ENCODE measurements at regions not wholly inside any gene's neighbourhood (a gene's known extent, or its start where the extent isn't known, plus 50 kb on each side); places are given as distances from the start of the nearest gene placed in this dataset.

DNA sequence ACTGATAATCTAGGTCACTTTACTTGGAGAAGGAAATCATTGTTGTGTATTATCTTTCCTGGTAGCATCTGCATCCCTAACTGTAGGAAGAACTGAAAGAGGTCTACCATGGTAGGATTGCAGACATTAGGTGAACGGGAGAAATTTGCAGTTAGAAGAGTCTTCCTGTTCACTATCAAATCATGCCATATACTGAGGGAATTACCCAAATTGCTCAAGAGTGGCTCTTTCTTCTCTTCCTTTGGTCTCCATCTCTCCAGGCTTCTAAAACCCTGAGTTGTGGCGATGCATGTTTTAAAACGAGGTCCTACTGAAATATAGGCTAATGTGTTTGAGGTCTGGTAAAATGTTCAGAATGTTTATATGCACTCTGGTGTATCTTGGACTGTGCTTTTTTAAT lies 85.3 kb upstream of the HK2 start:
- no peak overlapping the region for H3K4me2 ChIP-seq (ENCODE audit: insufficient read depth in 1 of 2, low read depth in 2 of 2, low read length in 2 of 2)
- no peak overlapping the region for H4K91ac ChIP-seq (replicated peaks; ENCODE audit: insufficient read length, low read length)
- no peak overlapping the region for H4K5ac ChIP-seq (ENCODE audit: insufficient read length, low read depth, low read length)
- H4K8ac ChIP-seq (ENCODE audit: extremely low read depth, insufficient read depth, low read length) = no peak overlapping the region
- no peak overlapping the region for H3K4me3 ChIP-seq (ENCODE audit: extremely low read depth in 1 of 4, insufficient read depth in 2 of 4, low read depth in 3 of 4, low read length in 4 of 4)
- no peak overlapping the region for H3K9ac ChIP-seq (replicated peaks in 1 of 4; ENCODE audit: extremely low read depth in 1 of 4, low read depth in 3 of 4, low read length in 3 of 4)
- H3K4me1 ChIP-seq (replicated peaks in 1 of 4; ENCODE audit: control insufficient read depth in 3 of 4, insufficient read depth in 4 of 4, low read length in 3 of 4) = peaks cover 0 to 4% (median 0%) of the 10 kb centered on the region in 4 experiments; a peak in 2 of 7 replicates
- POLR2A ChIA-PET (ENCODE audit: partially characterized antibody) = no interaction called here
- DNase-seq (ENCODE audit: low read depth in 1 of 2, low spot score in 2 of 2) (no peak), FAIRE-seq (no peak)
- TF ChIP-seq TEAD4 (IDR thresholded peaks at IDR 0.05; ENCODE audit: low read depth, low read length) = no peak
- no peak for TF ChIP-seq TBP (IDR thresholded peaks at IDR 0.05; ENCODE audit: low read depth, low read length)
- TF ChIP-seq POLR2AphosphoS5 (IDR thresholded peaks at IDR 0.05; ENCODE audit: low read depth, low read length) = no peak
- TF ChIP-seq POU5F1 (IDR thresholded peaks at IDR 0.05; ENCODE audit: low read depth, low read length) = no peak
- TF ChIP-seq, protein P1, sequence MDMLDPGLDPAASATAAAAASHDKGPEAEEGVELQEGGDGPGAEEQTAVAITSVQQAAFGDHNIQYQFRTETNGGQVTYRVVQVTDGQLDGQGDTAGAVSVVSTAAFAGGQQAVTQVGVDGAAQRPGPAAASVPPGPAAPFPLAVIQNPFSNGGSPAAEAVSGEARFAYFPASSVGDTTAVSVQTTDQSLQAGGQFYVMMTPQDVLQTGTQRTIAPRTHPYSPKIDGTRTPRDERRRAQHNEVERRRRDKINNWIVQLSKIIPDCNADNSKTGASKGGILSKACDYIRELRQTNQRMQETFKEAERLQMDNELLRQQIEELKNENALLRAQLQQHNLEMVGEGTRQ (IDR thresholded peaks at IDR 0.05; ENCODE audit: low read length) = no peak
- no peak for TF ChIP-seq GABPA (IDR thresholded peaks at IDR 0.05; ENCODE audit: borderline replicate concordance, insufficient read depth, low read length)
- TF ChIP-seq CREB1 (IDR thresholded peaks at IDR 0.05) = no peak
- TF ChIP-seq ASH2L (IDR thresholded peaks at IDR 0.05; ENCODE audit: low read length) = no peak
- TF ChIP-seq ZNF274 (IDR thresholded peaks at IDR 0.05; ENCODE audit: borderline replicate concordance, extremely low read depth, low read length) = no peak
- TF ChIP-seq JUN (IDR thresholded peaks at IDR 0.05; ENCODE audit: low read depth, low read length) = no peak
- TF ChIP-seq POLR2A (IDR thresholded peaks at IDR 0.05; ENCODE audit: control extremely low read depth in 1 of 2, low read depth in 2 of 2, low read length in 2 of 2) = no peak
- no peak for TF ChIP-seq SP1 (IDR thresholded peaks at IDR 0.05; ENCODE audit: low read depth, low read length)
- TF ChIP-seq BACH1 (IDR thresholded peaks at IDR 0.05; ENCODE audit: low read length) = no peak
- no peak for TF ChIP-seq CTBP2 (IDR thresholded peaks at IDR 0.05; ENCODE audit: borderline replicate concordance, insufficient read depth, insufficient read length, low read length)
- no peaks in the 10 kb centered on the region for H3K36me3 ChIP-seq (ENCODE audit: control insufficient read depth in 2 of 4, insufficient read depth in 4 of 4, low read length in 3 of 4)
- H2AFZ ChIP-seq (ENCODE audit: low read length) = no peak overlapping the region
- no peak overlapping the region for H3K23ac ChIP-seq (ENCODE audit: insufficient read length)
- no peaks in the 10 kb centered on the region for H3K9me3 ChIP-seq (ENCODE audit: insufficient read depth in 2 of 2, low read depth in 1 of 2, low read length in 1 of 2)
- H2BK12ac ChIP-seq (ENCODE audit: low read depth, low read length) = no peak overlapping the region
- no peak overlapping the region for H3K56ac ChIP-seq (replicated peaks; ENCODE audit: insufficient read length, low read depth, low read length)
- H2BK15ac ChIP-seq (ENCODE audit: low read length) = no peak overlapping the region
- WGBS, 2 experiments (ENCODE audit: extremely low coverage in 1 of 2, insufficient coverage in 1 of 2, insufficient read length in 1 of 2, insufficient replicate concordance in 2 of 2, low coverage in 1 of 2, low lambda C conversion rate in 2 of 2, missing lambda C conversion rate in 1 of 2) = 88% methylated on average over 3 of the region's 3 CpGs; no CpG with 5 or more reads in 1 of the 2 experiments
- H3K14ac ChIP-seq (ENCODE audit: insufficient read length) = no peak overlapping the region
- H3K18ac ChIP-seq (ENCODE audit: extremely low read depth, low read length) = no peak overlapping the region
- CTCF ChIA-PET (ENCODE audit: partially characterized antibody) = interaction anchor here (1.3 to 3.3 kb wide), 2 partner anchors 24 to 128 kb away, joined by 3 to 10 read pairs; no protein-coding TSS in a partner anchor
- H3K4ac ChIP-seq (replicated peaks; ENCODE audit: insufficient read length, low read depth, low read length) = no peak overlapping the region
- no peaks in the 10 kb centered on the region for H3K79me1 ChIP-seq (ENCODE audit: low read depth, low read length)
- H4K20me1 ChIP-seq (replicated peaks in 1 of 2; ENCODE audit: control insufficient read depth in 1 of 2, insufficient read depth in 2 of 2, low read length in 2 of 2) = no peaks in the 10 kb centered on the region
- H2BK5ac ChIP-seq (ENCODE audit: low read depth, low read length) = no peak overlapping the region
- no peaks in the 10 kb centered on the region; a peak in 2 of 7 replicates for H3K27me3 ChIP-seq (replicated peaks in 1 of 4; ENCODE audit: control insufficient read depth in 3 of 4, extremely low read depth in 1 of 4, insufficient read depth in 3 of 4, low read length in 3 of 4)
- no peak overlapping the region for H2BK120ac ChIP-seq (replicated peaks; ENCODE audit: low read depth, low read length)
- no peak overlapping the region for H3K27ac ChIP-seq (ENCODE audit: low read depth, low read length)
- no peaks in the 10 kb centered on the region for H3K23me2 ChIP-seq (ENCODE audit: low read depth, low read length)
- H3K79me2 ChIP-seq (ENCODE audit: control insufficient read depth in 1 of 2, insufficient read depth in 2 of 2, low read length in 2 of 2) = no peaks in the 10 kb centered on the region
- no peak overlapping the region for H2BK20ac ChIP-seq (ENCODE audit: low read length)
- no peak overlapping the region for H2AK5ac ChIP-seq (ENCODE audit: low read depth, low read length)

Data from H1 (cell line).